GM12878 (cell line): ENCODE measurements at regions not wholly inside any gene's neighbourhood (a gene's known extent, or its start where the extent isn't known, plus 50 kb on each side); places are given as distances from the start of the nearest gene placed in this dataset.

ENCODE experiments used
- ATAC-seq: fragments of 200-7000 bp; cut with Tn5 transposase; 3 replicates; pipeline ENCODE4 v1.9.1; 2020; ENCODE audit warnings: mild to moderate bottlenecking, moderate library complexity
- BruUV-seq: library from RNA; stranded (reverse); fragments of 400-500 nt; replicated peaks from 2 replicates; lab custom pipeline; 2021; lab: Mats Ljungman, UMichigan
- CTCF ChIA-PET: fragments of 300-600 bp; sonication (Branson Sonifier 250); formaldehyde crosslinking; extraction: SDS; loops from one replicate; lab custom pipeline; 2021; ENCODE audit warnings: inconsistent platforms; lab: Yijun Ruan, JAX
- POLR2A ChIA-PET: fragments of 350-600 bp; formaldehyde crosslinking; extraction: SDS; loops from one replicate; lab custom pipeline; 2021; ENCODE audit warnings: inconsistent platforms; lab: Charles Lee
- RAD21 ChIA-PET: fragments of 300-600 bp; sonication (Branson Sonifier 250); formaldehyde crosslinking; loops from one replicate; lab custom pipeline; 2023; ENCODE audit warnings: antibody characterized with exemption; ENCODE audit not compliant: unreplicated experiment; lab: Charles Lee
- SMC1A ChIA-PET: fragments of 300-600 bp; sonication (Branson Sonifier 250); formaldehyde crosslinking; loops from one replicate; lab custom pipeline; 2023; ENCODE audit not compliant: unreplicated experiment, uncharacterized antibody; lab: Charles Lee
- DNase-seq: peaks from one replicate; pipeline ENCODE4 v3.0.0-alpha.2; 2011; ENCODE audit warnings: low read depth, low spot score
- FAIRE-seq: peaks from 3 replicates; lab custom pipeline; 2011; peaks lifted over from hg19 to GRCh38; lab: Jason Lieb, UNC
- H2AFZ ChIP-seq: 2 replicates; pipeline ENCODE4 v1.6.0; 2011; ENCODE audit warnings: low read depth, low read length, control low read depth; ENCODE audit not compliant: control insufficient read depth
- H3K27ac ChIP-seq: 2 replicates; pipeline ENCODE4 v1.5.1; 2011; ENCODE audit warnings: control low read depth; ENCODE audit not compliant: control insufficient read depth, insufficient read depth
- H3K27me3 ChIP-seq, 2 experiments: replicated peaks in 1 of 2; 2 replicates each; pipeline versions ENCODE4 v1.6.0 to v1.6.1; 2011; ENCODE audit warnings: low read length in 1 of 2; ENCODE audit not compliant: control insufficient read depth in 2 of 2, insufficient read depth in 2 of 2
- H3K36me3 ChIP-seq, 2 experiments: 2 replicates each; pipeline ENCODE4 v1.5.1; 2011; ENCODE audit warnings: low read length in 1 of 2; ENCODE audit not compliant: control insufficient read depth in 2 of 2, insufficient read depth in 2 of 2
- H3K4me1 ChIP-seq: 2 replicates; pipeline ENCODE4 v1.6.1; 2011; ENCODE audit warnings: mild to moderate bottlenecking, low read length, moderate library complexity, mixed read lengths; ENCODE audit not compliant: control insufficient read depth, insufficient read depth
- H3K4me2 ChIP-seq: 2 replicates; pipeline ENCODE4 v1.6.0; 2011; ENCODE audit warnings: control low read depth; ENCODE audit not compliant: control insufficient read depth, insufficient read depth
- H3K4me3 ChIP-seq: fragments of 200-600 bp; sonication (generic); 2 replicates; pipeline ENCODE4 v1.5.1; 2016
- H3K79me2 ChIP-seq: 2 replicates; pipeline ENCODE4 v1.6.0; 2011; ENCODE audit warnings: low read length; ENCODE audit not compliant: control insufficient read depth, insufficient read depth
- H3K9ac ChIP-seq: 2 replicates; pipeline ENCODE4 v1.8.0; 2011; ENCODE audit warnings: low read length, control low read depth, mixed read lengths; ENCODE audit not compliant: control insufficient read depth, insufficient read depth
- H3K9me3 ChIP-seq: replicated peaks from 3 replicates; pipeline ENCODE4 v1.5.1; 2011; ENCODE audit warnings: mild to moderate bottlenecking, low read length; ENCODE audit not compliant: control insufficient read depth, insufficient read depth
- H4K20me1 ChIP-seq: 2 replicates; pipeline ENCODE4 v1.6.0; 2011; ENCODE audit not compliant: control insufficient read depth, insufficient read depth
- IKZF1 ChIP-seq: fragments of 450-650 bp; conservative IDR thresholded peaks from 2 replicates; pipeline ENCODE4 v1.6.1; 2017; ENCODE audit warnings: antibody characterized with exemption, mild to moderate bottlenecking
- IRF3 ChIP-seq: fragments of 450-650 bp; IDR thresholded peaks from 2 replicates; pipeline ENCODE4 v1.6.1; 2014; ENCODE audit warnings: mild to moderate bottlenecking
- IRF4 ChIP-seq: IDR thresholded peaks from 2 replicates; pipeline ENCODE4 v1.6.1; 2011; ENCODE audit warnings: low read depth, low read length
- NFXL1 ChIP-seq: fragments of 450-650 bp; IDR thresholded peaks from 2 replicates; pipeline ENCODE4 v1.6.1; 2017; ENCODE audit warnings: antibody characterized with exemption, mild to moderate bottlenecking, borderline replicate concordance
- NKRF ChIP-seq: fragments of 450-650 bp; conservative IDR thresholded peaks from 2 replicates; pipeline ENCODE4 v1.6.1; 2017; ENCODE audit warnings: mild to moderate bottlenecking, moderate library complexity
- SUPT20H ChIP-seq: IDR thresholded peaks from 2 replicates; pipeline ENCODE4 v1.6.1; 2011; ENCODE audit warnings: low read depth, mild to moderate bottlenecking, low read length, moderate library complexity, borderline replicate concordance; ENCODE audit not compliant: control insufficient read depth
- YBX1 ChIP-seq: fragments of 450-650 bp; IDR thresholded peaks from 2 replicates; pipeline ENCODE4 v1.6.1; 2016; ENCODE audit warnings: antibody characterized with exemption
- WGBS: methylation state at CpG from one replicate; pipeline ENCODE4 v1.1.6; 2016; ENCODE audit warnings: low lambda C conversion rate; ENCODE audit not compliant: insufficient replicate concordance, insufficient coverage; ENCODE audit errors: missing lambda C conversion rate; 5-methylcytosine and 5-hydroxymethylcytosine counted together
- in situ Hi-C: fragments of 300-500 bp; cut with MboI; formaldehyde crosslinking; loops from 9 replicates; pipeline ENCODE4 v1.14.3; 2018; ENCODE audit warnings: mixed read lengths
- intact Hi-C: fragments of 100-400 bp; cut with micrococcal nuclease; formaldehyde crosslinking; loops from one replicate; pipeline ENCODE4 v1.14.2; 2022; ENCODE audit not compliant: unreplicated experiment
- TF ChIP-seq, protein P1 (sequence below): IDR thresholded peaks from 2 replicates; pipeline ENCODE4 v1.6.1; 2011; ENCODE audit warnings: mild to moderate bottlenecking, low read depth, low read length, moderate library complexity; ENCODE audit not compliant: insufficient replicate concordance
- TF ChIP-seq, protein P2 (sequence below): fragments of 450-650 bp; IDR thresholded peaks from 2 replicates; pipeline ENCODE4 v1.6.1; 2017; ENCODE audit warnings: mild to moderate bottlenecking, moderate library complexity

DNA sequence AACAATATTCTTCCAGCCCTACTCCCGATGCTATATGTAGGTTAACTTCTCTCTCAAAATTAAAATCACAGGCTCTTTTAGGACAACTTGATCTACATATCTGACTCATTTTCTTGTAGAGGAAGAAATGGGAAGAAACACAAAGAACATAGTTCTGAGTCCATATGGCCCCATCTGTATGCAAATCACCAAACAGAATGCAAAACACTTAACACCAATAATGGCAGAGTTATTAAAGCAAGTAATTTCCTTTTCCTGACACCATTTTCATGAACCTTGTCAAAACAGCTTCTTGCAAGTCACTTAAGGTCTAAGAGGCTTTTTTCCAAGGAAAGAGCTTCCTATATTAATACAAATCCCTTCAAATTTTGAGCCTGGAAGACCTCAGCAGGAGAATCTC, 300.4 kb upstream of the CLEC14A start (continued):
- TF ChIP-seq, protein P1, sequence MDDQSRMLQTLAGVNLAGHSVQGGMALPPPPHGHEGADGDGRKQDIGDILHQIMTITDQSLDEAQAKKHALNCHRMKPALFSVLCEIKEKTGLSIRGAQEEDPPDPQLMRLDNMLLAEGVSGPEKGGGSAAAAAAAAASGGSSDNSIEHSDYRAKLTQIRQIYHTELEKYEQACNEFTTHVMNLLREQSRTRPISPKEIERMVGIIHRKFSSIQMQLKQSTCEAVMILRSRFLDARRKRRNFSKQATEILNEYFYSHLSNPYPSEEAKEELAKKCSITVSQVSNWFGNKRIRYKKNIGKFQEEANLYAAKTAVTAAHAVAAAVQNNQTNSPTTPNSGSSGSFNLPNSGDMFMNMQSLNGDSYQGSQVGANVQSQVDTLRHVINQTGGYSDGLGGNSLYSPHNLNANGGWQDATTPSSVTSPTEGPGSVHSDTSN = no peak
- TF ChIP-seq NFXL1 (no peak), IRF3 (no peak), SUPT20H (no peak), IKZF1 (no peak), YBX1 (no peak)

GRCh38 chr14:38554026-38554425, 298.1 kb upstream of the CLEC14A start:
- H3K9ac ChIP-seq = no peak overlapping the region
- in situ Hi-C loops = no loop called here
- no peaks in the 10 kb centered on the region for H4K20me1 ChIP-seq
- H3K9me3 ChIP-seq = no peaks in the 10 kb centered on the region
- WGBS = 7% methylated on average over 4 of the region's 4 CpGs
- TF ChIP-seq NKRF (no peak), IRF4 (no peak)
- TF ChIP-seq, protein P2, sequence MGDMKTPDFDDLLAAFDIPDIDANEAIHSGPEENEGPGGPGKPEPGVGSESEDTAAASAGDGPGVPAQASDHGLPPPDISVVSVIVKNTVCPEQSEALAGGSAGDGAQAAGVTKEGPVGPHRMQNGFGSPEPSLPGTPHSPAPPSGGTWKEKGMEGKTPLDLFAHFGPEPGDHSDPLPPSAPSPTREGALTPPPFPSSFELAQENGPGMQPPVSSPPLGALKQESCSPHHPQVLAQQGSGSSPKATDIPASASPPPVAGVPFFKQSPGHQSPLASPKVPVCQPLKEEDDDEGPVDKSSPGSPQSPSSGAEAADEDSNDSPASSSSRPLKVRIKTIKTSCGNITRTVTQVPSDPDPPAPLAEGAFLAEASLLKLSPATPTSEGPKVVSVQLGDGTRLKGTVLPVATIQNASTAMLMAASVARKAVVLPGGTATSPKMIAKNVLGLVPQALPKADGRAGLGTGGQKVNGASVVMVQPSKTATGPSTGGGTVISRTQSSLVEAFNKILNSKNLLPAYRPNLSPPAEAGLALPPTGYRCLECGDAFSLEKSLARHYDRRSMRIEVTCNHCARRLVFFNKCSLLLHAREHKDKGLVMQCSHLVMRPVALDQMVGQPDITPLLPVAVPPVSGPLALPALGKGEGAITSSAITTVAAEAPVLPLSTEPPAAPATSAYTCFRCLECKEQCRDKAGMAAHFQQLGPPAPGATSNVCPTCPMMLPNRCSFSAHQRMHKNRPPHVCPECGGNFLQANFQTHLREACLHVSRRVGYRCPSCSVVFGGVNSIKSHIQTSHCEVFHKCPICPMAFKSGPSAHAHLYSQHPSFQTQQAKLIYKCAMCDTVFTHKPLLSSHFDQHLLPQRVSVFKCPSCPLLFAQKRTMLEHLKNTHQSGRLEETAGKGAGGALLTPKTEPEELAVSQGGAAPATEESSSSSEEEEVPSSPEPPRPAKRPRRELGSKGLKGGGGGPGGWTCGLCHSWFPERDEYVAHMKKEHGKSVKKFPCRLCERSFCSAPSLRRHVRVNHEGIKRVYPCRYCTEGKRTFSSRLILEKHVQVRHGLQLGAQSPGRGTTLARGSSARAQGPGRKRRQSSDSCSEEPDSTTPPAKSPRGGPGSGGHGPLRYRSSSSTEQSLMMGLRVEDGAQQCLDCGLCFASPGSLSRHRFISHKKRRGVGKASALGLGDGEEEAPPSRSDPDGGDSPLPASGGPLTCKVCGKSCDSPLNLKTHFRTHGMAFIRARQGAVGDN = no peak
- no peak for FAIRE-seq
- intact Hi-C loops = no loop called here
- H3K4me2 ChIP-seq = no peak overlapping the region
- H3K36me3 ChIP-seq = no peaks in the 10 kb centered on the region
- ChIA-PET RAD21 (no interaction called here), POLR2A (no interaction called here), CTCF (interaction anchor here (0.6 kb wide), 1 partner anchor 30 kb away, joined by 3 read pairs; no protein-coding TSS in a partner anchor), SMC1A (no interaction called here)
- no peak for ATAC-seq
- H3K27ac ChIP-seq = no peak overlapping the region
- no TSS peak for BruUV-seq
- no peaks in the 10 kb centered on the region for H3K4me1 ChIP-seq
- H3K27me3 ChIP-seq = no peaks in the 10 kb centered on the region
- H3K79me2 ChIP-seq = no peaks in the 10 kb centered on the region
- H3K4me3 ChIP-seq = no peak overlapping the region
- H2AFZ ChIP-seq = no peak overlapping the region
- no peak for DNase-seq
